Fibroblast of skin of back (primary cell): ENCODE measurements at regions not wholly inside any gene's neighbourhood (a gene's known extent, or its start where the extent isn't known, plus 50 kb on each side); places are given as distances from the start of the nearest gene placed in this dataset.
"Not testable (repeated sequence)": the region's sequence is repeated elsewhere in the genome, so short reads cannot be mapped to it uniquely, and the experiment has no call there.

Source experiments
- DNase-seq: peaks from one replicate; pipeline ENCODE4 v3.0.0-alpha.2; 2013

- DNase-seq, result not testable (repeated sequence)
These were observed 672.2 kb downstream of the PRIM2 start for GRCh38 chr6:57989520-57990080.

- DNase-seq, result not testable (repeated sequence)
These were observed 681.6 kb downstream of the PRIM2 start for GRCh38 chr6:57998858-57999619.

- DNase-seq, result not testable (repeated sequence)
These were observed 682.8 kb downstream of the PRIM2 start for GRCh38 chr6:58000233-58000632.

DNA sequence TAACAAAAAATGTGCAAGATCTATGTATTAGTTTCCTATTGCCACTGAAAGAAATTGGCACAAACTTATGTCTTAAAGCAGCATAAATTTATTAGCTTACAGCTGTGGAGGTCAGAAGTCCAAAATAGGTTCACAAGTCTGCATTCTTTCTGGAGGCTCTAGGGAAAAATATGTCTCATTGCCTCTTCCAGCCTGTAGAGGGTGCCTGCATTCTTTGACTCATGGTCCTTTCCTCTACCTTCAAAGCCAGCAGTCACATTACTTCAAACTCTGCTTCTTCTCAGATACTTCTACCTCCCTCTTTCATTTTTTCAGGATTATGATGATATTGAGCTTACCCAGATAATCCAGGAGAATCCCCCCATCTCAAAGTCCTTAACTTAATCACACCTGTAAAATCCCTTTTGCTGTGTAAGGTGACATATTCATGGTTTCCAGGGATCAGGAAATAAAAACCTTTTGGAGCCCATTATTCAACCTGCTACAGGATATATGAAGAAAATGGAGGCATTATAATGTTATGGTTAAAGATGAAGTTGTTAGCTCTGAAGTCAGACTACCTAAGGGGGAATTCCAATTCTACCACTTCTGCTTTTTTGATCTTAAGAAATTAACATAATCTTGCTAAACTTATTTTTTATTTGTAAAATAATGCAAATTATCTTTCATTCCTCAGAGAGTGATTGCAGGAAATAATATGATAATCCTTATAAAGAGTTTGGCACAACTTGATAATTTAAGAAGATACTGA is 686.2 kb downstream of the PRIM2 start:
- DNase-seq, result not testable (repeated sequence)

DNA sequence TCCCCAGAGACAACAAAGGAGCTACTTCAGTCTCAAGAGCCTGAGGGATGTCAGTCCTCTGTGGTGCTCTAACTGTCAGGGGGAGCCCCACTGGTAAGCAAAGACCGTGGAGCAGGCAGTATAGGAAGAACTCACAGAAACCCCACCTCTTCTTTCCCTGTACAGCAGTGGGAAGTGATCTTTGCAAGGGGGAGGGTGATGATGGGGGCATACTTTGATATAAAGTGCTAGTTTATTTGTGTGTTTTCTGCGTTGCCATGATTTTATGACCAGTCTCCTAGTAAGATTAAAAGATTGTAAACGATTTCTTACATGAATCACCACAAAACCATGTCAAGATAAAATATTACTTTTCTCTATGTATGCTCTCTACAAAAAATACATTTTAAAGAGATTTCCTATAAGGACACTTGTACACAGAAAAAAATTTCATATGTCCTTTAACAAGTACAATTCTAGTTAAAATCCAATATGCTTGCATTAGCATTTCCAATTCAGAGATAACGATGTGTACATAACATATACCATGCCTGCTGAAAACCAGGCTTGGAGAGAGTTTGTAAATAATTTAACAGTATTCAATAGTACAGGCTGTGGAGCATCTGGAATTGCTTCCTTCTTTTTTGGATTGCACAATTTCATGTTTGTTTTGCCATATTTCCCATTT is 690.0 kb downstream of the PRIM2 start:
- not testable (repeated sequence) for DNase-seq

- DNase-seq, result not testable (repeated sequence)
These were observed 690.5 kb downstream of the PRIM2 start for GRCh38 chr6:58008001-58008335.

DNA sequence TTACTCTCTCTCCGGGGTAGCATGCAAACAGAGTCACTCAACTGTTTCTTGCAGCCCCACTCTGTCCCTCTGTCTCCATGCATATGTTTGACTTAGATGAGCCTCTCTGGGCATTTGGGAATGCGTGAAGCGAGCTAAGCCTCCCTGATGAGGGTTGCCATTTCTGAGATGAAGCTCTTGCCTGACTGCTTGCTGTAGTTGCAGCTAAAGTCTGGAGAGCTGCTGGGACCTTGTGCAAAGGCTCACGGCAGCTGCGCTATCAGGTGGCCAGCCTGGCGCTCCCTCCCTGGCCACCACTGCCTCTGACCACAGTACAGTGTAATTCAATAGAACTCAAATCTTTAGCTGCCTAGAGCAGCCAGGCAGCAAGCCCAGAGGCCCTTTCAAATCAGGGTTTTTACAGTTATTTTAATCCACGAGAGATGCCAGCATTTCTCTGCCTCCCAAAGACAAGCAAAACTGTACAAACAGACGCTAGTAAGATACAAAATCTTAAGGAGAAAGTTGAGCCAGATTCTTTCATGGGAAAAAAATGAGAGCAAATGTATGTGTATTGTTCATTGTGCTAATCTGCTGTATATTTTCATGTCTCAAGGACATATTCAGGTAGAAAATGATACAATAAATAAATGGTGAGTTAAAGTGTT is 694.6 kb downstream of the PRIM2 start:
- not testable (repeated sequence) for DNase-seq

DNA sequence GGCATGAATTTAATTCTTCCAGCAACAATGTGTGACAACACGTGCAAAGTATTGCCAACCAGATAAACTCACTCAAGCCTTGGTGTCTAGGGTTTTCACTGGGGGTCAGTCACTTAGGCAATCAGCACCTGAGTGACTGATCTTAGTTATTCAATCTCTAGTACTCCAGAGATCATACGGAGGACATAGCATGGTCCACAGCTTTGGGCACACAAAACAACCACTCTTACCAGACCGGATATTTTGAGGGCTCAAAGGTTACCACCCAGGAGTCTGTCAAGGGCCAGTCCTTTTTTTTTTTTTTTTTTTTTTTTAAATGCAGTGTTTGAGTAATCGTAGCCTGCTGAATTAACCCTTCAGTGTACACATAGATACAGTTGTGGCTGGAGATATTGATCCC is 699.2 kb downstream of the PRIM2 start:
- DNase-seq, result not testable (repeated sequence)

DNA sequence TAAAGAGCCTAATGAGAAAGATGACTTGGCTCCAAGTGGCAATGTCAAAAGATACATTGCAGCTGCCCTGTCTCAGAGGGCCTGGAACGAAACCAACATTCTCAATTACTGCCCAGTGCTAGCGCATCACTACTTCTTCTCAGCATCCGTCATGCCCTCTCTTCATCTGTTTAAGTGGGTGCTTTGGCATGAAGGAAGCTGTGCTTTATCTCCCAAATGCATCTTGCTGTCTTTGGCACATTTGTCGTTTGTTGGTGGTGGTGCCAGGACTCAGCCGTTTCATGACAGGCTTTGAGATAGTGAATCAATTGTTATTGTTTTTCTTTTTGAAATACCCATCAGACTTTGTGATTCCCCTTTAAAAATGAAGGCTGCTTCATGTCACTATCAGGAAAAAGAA is 710.8 kb downstream of the PRIM2 start:
- DNase-seq, result not testable (repeated sequence)

GRCh38 chr6:58038213-58038612 is 720.8 kb downstream of the PRIM2 start:
- DNase-seq, result not testable (repeated sequence)

DNA sequence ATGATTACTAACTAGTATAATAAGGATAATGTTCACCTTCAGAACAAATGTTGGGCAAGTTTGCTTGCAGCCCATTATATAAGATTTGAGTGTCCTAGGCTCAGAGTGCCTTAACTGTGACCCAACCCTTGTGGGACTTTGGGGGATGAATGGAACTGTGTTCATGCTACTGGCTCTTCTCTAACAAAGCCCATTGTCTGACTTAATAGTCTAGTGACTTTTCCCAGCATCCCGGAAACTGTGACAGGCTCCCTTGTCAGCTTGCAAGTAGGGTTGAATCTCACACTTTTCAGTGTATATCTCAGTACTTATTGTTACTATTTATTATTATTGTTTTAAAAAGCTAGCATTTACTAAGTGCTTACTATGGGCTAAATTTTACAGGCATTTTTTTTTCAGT is 729.2 kb downstream of the PRIM2 start:
- DNase-seq, result not testable (repeated sequence)

DNA sequence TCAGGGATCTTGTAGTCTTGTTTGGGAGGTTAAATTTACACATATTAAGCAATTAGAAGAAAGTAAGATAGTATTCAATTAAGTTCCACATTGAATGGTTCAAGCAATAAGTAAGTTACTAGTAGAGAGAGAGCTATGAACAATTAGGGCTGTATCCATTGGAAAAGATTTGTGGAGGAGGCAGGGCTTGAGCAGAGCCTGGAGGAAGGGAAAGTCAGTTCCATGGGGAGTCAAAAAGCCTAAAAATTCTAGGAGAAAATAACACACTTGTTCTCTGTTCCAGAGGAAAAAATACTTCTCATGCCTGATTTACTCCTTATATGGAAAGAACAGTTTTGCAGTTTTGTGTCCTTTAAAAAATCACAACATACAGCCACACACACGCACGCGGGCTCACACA is 730.0 kb downstream of the PRIM2 start:
- DNase-seq, result not testable (repeated sequence)

- DNase-seq, result not testable (repeated sequence)
These were observed 730.4 kb downstream of the PRIM2 start for GRCh38 chr6:58047865-58048264.

GRCh38 chr6:58055465-58056176 is 738.2 kb downstream of the PRIM2 start:
- not testable (repeated sequence) for DNase-seq

GRCh38 chr6:58059701-58060100 is 742.3 kb downstream of the PRIM2 start:
- DNase-seq, result peak; percentile 8

GRCh38 chr6:58063542-58063941 is 746.1 kb downstream of the PRIM2 start:
- not testable (repeated sequence) for DNase-seq

GRCh38 chr6:58067867-58068548 is 750.6 kb downstream of the PRIM2 start:
- not testable (repeated sequence) for DNase-seq

DNA sequence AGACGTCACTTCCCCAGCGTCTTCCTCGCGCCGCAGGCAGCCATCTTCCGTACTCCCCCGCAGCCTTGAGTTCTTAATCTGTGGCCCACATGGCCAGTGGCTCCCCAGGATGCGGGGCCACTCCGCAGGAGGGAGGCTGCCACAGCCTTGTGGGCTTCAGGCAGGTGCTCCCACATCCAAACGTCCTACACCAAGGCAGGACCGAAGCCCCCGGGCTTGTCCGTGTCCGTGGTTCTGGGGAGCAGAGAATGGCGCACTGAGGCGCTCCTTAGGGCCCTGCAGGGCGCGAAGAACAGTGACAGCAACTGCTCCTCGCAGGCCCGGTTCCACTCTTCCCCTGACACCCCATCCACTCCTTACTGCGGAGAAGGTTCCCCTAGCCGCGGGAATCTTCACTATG is 755.8 kb downstream of the PRIM2 start:
- no peak for DNase-seq

DNA sequence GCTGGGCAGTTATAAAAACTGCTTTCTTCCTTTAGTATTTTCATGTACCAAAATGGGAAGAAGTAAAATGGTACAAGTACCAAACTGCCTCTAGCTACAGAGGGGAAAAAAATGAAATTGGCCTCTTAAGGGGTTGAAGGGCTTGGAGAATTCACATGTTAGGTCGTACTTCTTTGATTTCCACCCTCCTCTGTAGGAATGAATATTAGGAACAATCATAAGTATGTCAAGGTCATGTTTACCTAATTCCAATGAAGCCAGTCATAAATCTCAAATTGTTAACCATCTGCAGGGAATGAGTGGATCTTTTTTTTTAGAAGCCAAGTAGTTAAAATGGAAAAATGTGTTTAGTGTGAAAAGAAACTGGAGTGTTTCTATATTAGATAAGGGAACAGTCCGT is 772.6 kb downstream of the PRIM2 start:
- DNase-seq, result not testable (repeated sequence)

DNA sequence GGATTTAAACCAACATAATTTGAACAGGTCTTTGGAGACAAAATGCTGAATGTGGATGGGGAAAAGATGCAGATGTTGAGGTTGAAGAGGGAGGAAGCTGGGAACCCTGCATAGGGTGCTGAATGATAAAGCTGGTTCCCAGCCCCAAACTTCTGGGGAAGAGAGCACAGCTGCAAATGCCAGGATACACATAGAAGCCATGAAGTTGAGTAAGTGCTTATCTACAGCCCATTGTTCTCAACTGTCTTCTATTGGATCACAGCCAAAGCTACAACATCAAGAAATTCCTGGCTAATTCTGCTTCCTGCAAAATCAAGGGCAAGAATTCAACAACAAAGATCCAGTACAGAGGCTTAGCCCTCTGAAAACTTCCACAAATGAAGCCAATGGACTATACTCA is 779.8 kb downstream of the PRIM2 start:
- DNase-seq, result not testable (repeated sequence)

GRCh38 chr6:58113960-58114359 is 796.5 kb downstream of the PRIM2 start:
- DNase-seq, result no peak
